OCI-LY1 (cell line): ENCODE measurements at regions not wholly inside any gene's neighbourhood (a gene's known extent, or its start where the extent isn't known, plus 50 kb on each side); places are given as distances from the start of the nearest gene placed in this dataset.

Source experiments
- H2AFZ ChIP-seq: fragments of 200-600 bp; sonication (generic), shearing (Covaris generic); 2 replicates; pipeline ENCODE4 v1.6.0; 2014; ENCODE audit warnings: antibody characterized with exemption, mild to moderate bottlenecking, low read length
- H3F3A ChIP-seq: fragments of 200-600 bp; sonication (generic), shearing (Covaris generic); 2 replicates; pipeline ENCODE4 v1.6.0; 2014; ENCODE audit warnings: mild to moderate bottlenecking, antibody characterized with exemption, low read length, moderate library complexity; ENCODE audit not compliant: insufficient read depth
- H3K27ac ChIP-seq: fragments of 200-600 bp; sonication (generic); 2 replicates; pipeline ENCODE4 v1.5.1; 2014; ENCODE audit warnings: low read length, mixed run types, mild to moderate bottlenecking, low read depth; ENCODE audit not compliant: poor library complexity, severe bottlenecking
- H3K27me3 ChIP-seq: fragments of 200-600 bp; sonication (generic); 2 replicates; pipeline ENCODE4 v1.6.0; 2014; ENCODE audit warnings: antibody characterized with exemption, mild to moderate bottlenecking, low read length, moderate library complexity; ENCODE audit not compliant: insufficient read depth
- H3K36me3 ChIP-seq: fragments of 200-600 bp; sonication (generic); 2 replicates; pipeline ENCODE4 v1.6.1; 2014; ENCODE audit warnings: mild to moderate bottlenecking, antibody characterized with exemption, low read length, moderate library complexity, mixed read lengths; ENCODE audit not compliant: insufficient read depth
- H3K4me1 ChIP-seq: fragments of 200-600 bp; sonication (generic); 2 replicates; pipeline ENCODE4 v1.5.1; 2014; ENCODE audit warnings: mild to moderate bottlenecking, low read length, moderate library complexity; ENCODE audit not compliant: insufficient read depth, severe bottlenecking
- H3K4me2 ChIP-seq: fragments of 200-600 bp; sonication (generic), shearing (Covaris generic); 2 replicates; pipeline ENCODE4 v1.6.1; 2014; ENCODE audit warnings: low read length
- H3K4me3 ChIP-seq: fragments of 200-600 bp; sonication (generic); 2 replicates; pipeline ENCODE4 v1.5.1; 2014; ENCODE audit warnings: low read length, low read depth, mild to moderate bottlenecking, mixed read lengths; ENCODE audit not compliant: poor library complexity, severe bottlenecking
- H3K79me2 ChIP-seq: fragments of 200-600 bp; shearing (Covaris generic); 2 replicates; pipeline ENCODE4 v1.6.1; 2016; ENCODE audit warnings: mixed run types, low read length, mixed read lengths; ENCODE audit not compliant: insufficient read depth
- H3K9ac ChIP-seq: fragments of 200-600 bp; sonication (generic), shearing (Covaris generic); 2 replicates; pipeline ENCODE4 v1.6.1; 2014; ENCODE audit warnings: mild to moderate bottlenecking, low read length, mixed read lengths
- H3K9me2 ChIP-seq: fragments of 200-600 bp; sonication (generic), shearing (Covaris generic); 2 replicates; pipeline ENCODE4 v1.6.1; 2014; ENCODE audit warnings: low read depth, mild to moderate bottlenecking, low read length, mixed read lengths
- H3K9me3 ChIP-seq: fragments of 200-600 bp; shearing (Covaris generic); 2 replicates; pipeline ENCODE4 v1.6.1; 2014; ENCODE audit warnings: low read length, mixed read lengths
- H4K20me1 ChIP-seq: fragments of 200-600 bp; sonication (generic), shearing (Covaris generic); 2 replicates; pipeline ENCODE4 v1.6.0; 2016; ENCODE audit warnings: mild to moderate bottlenecking, low read length; ENCODE audit not compliant: insufficient read depth
- EZH2 ChIP-seq: fragments of 200-600 bp; sonication (generic), shearing (Covaris generic); IDR thresholded peaks from 2 replicates; pipeline ENCODE4 v1.8.0; 2017; ENCODE audit warnings: borderline replicate concordance, mixed run types, mild to moderate bottlenecking, antibody characterized with exemption, low read length, moderate library complexity, mixed read lengths
- TF ChIP-seq, protein P1 (sequence below): fragments of 200-600 bp; sonication (generic), shearing (Covaris generic); IDR thresholded peaks from 2 replicates; pipeline ENCODE4 v1.5.1; 2017; ENCODE audit warnings: mild to moderate bottlenecking, antibody characterized with exemption, low read length, moderate library complexity, mixed read lengths

- no peak overlapping the region for H2AFZ ChIP-seq
- no peak overlapping the region for H3K9ac ChIP-seq
- H4K20me1 ChIP-seq = no peaks in the 10 kb centered on the region
- H3K4me2 ChIP-seq = no peak overlapping the region
- H3K27ac ChIP-seq = no peak overlapping the region
- H3K9me3 ChIP-seq = no peaks in the 10 kb centered on the region
- H3K79me2 ChIP-seq = no peaks in the 10 kb centered on the region
- TF ChIP-seq EZH2 = no peak
- TF ChIP-seq, protein P1, sequence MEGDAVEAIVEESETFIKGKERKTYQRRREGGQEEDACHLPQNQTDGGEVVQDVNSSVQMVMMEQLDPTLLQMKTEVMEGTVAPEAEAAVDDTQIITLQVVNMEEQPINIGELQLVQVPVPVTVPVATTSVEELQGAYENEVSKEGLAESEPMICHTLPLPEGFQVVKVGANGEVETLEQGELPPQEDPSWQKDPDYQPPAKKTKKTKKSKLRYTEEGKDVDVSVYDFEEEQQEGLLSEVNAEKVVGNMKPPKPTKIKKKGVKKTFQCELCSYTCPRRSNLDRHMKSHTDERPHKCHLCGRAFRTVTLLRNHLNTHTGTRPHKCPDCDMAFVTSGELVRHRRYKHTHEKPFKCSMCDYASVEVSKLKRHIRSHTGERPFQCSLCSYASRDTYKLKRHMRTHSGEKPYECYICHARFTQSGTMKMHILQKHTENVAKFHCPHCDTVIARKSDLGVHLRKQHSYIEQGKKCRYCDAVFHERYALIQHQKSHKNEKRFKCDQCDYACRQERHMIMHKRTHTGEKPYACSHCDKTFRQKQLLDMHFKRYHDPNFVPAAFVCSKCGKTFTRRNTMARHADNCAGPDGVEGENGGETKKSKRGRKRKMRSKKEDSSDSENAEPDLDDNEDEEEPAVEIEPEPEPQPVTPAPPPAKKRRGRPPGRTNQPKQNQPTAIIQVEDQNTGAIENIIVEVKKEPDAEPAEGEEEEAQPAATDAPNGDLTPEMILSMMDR = no peak
- no peaks in the 10 kb centered on the region for H3K36me3 ChIP-seq
- no peaks in the 10 kb centered on the region for H3K9me2 ChIP-seq
- no peak overlapping the region for H3K4me3 ChIP-seq
- no peaks in the 10 kb centered on the region for H3K27me3 ChIP-seq
- no peaks in the 10 kb centered on the region for H3K4me1 ChIP-seq
- no peaks in the 10 kb centered on the region for H3F3A ChIP-seq
These were observed 310.3 kb upstream of the SLIT2 start for GRCh38 chr4:19941434-19941833.

DNA sequence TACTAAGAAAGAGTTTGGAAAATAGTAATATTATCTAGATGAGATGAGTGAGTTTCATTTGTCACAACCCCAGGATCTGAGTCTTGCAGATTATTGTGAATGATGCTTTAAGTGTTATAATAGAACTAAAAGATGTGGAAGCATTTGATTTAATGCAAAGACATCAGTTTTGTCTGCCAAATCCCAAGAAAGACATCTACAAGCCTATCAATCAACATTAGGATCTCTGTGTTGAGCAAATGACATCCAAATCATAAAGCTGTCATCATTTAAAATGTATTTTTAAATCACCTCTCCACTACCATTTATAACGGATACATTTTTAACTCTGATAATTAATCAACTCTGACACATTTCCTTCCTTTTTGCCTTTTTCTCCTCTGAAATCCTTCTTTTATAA, 310.8 kb upstream of the SLIT2 start:
- Histone ChIP-seq H3K79me2 (no peaks in the 10 kb centered on the region), H3K9me3 (no peaks in the 10 kb centered on the region), H3F3A (no peaks in the 10 kb centered on the region), H2AFZ (no peak overlapping the region), H3K4me3 (no peak overlapping the region), H3K4me1 (no peaks in the 10 kb centered on the region), H3K27ac (no peak overlapping the region), H4K20me1 (no peaks in the 10 kb centered on the region), H3K9ac (no peak overlapping the region), H3K9me2 (no peaks in the 10 kb centered on the region), H3K36me3 (no peaks in the 10 kb centered on the region), H3K4me2 (no peak overlapping the region), H3K27me3 (no peaks in the 10 kb centered on the region)
- no peak for TF ChIP-seq EZH2
- TF ChIP-seq, protein P1 = no peak

DNA sequence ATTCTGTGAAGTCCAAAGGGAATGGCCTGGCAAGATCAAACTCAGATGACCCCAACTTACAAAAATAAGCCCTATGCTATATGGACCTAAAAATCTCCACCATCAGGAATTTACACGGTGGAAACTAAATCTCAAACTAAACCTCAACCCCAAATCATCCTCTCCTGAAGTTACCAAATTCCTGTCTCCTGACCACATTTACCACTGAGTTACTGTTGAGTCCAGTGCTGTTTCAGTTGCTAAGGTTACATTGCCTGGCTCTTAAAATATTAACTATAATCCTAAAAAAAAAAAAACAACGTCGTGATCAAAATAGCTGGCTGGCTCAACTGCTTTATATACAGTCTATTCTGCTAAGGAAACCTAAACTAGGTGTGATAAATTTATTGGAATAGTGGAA, 315.2 kb upstream of the SLIT2 start:
- no peaks in the 10 kb centered on the region for H3K36me3 ChIP-seq
- H3K4me2 ChIP-seq = no peak overlapping the region

More for the DNA sequence above, 315.2 kb upstream of the SLIT2 start:
- Histone ChIP-seq H3K9ac (no peak overlapping the region), H3K9me2 (no peaks in the 10 kb centered on the region), H3K4me3 (no peak overlapping the region), H3K27ac (no peak overlapping the region), H3K4me1 (no peaks in the 10 kb centered on the region), H4K20me1 (no peaks in the 10 kb centered on the region), H3K9me3 (no peaks in the 10 kb centered on the region), H3K79me2 (no peaks in the 10 kb centered on the region), H2AFZ (no peak overlapping the region), H3F3A (no peaks in the 10 kb centered on the region), H3K27me3 (no peaks in the 10 kb centered on the region)
- TF ChIP-seq, protein P1 = no peak
- no peak for TF ChIP-seq EZH2
